ENCODE measurements at regions not wholly inside any gene's neighbourhood (a gene's known extent, or its start where the extent isn't known, plus 50 kb on each side); places are given as distances from the start of the nearest gene placed in this dataset.

DNA sequence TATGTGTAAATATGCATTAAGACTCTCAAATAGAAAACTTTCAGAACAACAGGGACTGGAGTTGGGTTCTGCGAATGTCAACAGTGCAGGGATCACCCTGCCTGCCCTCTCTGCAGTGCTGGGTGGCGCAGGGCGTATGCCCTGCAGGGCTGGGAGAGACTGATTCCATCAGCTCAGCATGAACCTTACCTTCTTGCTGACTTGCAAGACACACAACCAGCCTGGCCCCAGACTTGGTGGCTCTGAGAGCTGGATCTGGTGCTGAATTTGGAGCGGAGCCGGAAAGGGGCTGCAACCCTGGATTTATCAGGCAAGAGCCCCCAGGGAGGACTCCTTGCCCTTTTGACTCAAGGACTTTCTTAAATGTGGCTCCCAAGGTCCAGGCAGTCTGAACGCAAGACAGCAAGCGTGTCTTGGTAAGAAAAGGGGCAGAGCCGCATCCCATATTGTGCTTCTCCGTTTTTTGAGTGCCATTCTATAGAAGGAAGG, 376.0 kb upstream of the IRX2 start:
- intact Hi-C loops (cut with micrococcal nuclease; ENCODE audit: unreplicated experiment), result no loop called here
- in situ Hi-C loops (cut with HindIII; ENCODE audit: low pct_unique_long_range_greater_than_20kb, low sequenced_read_pairs), result no loop called here
- ATAC-seq (no peak), DNase-seq (ENCODE audit: low read depth, low spot score) (no peak)
- ChIA-PET CTCF (no interaction called here), POLR2A (no interaction called here)
- Histone ChIP-seq H3K4me3 (ENCODE audit: low read depth in 2 of 2, low read length in 2 of 2) (no peak overlapping the region), H3K27me3 (ENCODE audit: control insufficient read depth, insufficient read depth, low read length) (no peaks in the 10 kb centered on the region; the same call in 1 of the 2 replicates), H3K9me3 (ENCODE audit: control insufficient read depth, insufficient read depth, low read depth, low read length) (no peaks in the 10 kb centered on the region), H3K36me3 (ENCODE audit: control insufficient read depth, insufficient read depth, low read length) (no peaks in the 10 kb centered on the region), H3K27ac (ENCODE audit: low read length) (no peak overlapping the region), H3K4me1 (ENCODE audit: control insufficient read depth, insufficient read depth, low read length) (no peaks in the 10 kb centered on the region)
- BruUV-seq (replicated peaks), result no TSS peak
- no peak for TF ChIP-seq POLR2AphosphoS5 (IDR thresholded peaks at IDR 0.05; ENCODE audit: low read depth, low read length)
- TF ChIP-seq, protein P1, sequence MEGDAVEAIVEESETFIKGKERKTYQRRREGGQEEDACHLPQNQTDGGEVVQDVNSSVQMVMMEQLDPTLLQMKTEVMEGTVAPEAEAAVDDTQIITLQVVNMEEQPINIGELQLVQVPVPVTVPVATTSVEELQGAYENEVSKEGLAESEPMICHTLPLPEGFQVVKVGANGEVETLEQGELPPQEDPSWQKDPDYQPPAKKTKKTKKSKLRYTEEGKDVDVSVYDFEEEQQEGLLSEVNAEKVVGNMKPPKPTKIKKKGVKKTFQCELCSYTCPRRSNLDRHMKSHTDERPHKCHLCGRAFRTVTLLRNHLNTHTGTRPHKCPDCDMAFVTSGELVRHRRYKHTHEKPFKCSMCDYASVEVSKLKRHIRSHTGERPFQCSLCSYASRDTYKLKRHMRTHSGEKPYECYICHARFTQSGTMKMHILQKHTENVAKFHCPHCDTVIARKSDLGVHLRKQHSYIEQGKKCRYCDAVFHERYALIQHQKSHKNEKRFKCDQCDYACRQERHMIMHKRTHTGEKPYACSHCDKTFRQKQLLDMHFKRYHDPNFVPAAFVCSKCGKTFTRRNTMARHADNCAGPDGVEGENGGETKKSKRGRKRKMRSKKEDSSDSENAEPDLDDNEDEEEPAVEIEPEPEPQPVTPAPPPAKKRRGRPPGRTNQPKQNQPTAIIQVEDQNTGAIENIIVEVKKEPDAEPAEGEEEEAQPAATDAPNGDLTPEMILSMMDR (IDR thresholded peaks at IDR 0.05), result no peak
- TF ChIP-seq, protein P2, sequence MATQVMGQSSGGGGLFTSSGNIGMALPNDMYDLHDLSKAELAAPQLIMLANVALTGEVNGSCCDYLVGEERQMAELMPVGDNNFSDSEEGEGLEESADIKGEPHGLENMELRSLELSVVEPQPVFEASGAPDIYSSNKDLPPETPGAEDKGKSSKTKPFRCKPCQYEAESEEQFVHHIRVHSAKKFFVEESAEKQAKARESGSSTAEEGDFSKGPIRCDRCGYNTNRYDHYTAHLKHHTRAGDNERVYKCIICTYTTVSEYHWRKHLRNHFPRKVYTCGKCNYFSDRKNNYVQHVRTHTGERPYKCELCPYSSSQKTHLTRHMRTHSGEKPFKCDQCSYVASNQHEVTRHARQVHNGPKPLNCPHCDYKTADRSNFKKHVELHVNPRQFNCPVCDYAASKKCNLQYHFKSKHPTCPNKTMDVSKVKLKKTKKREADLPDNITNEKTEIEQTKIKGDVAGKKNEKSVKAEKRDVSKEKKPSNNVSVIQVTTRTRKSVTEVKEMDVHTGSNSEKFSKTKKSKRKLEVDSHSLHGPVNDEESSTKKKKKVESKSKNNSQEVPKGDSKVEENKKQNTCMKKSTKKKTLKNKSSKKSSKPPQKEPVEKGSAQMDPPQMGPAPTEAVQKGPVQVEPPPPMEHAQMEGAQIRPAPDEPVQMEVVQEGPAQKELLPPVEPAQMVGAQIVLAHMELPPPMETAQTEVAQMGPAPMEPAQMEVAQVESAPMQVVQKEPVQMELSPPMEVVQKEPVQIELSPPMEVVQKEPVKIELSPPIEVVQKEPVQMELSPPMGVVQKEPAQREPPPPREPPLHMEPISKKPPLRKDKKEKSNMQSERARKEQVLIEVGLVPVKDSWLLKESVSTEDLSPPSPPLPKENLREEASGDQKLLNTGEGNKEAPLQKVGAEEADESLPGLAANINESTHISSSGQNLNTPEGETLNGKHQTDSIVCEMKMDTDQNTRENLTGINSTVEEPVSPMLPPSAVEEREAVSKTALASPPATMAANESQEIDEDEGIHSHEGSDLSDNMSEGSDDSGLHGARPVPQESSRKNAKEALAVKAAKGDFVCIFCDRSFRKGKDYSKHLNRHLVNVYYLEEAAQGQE (IDR thresholded peaks at IDR 0.05; ENCODE audit: insufficient read depth in 1 of 2, low read depth in 2 of 2, low read length in 1 of 2), result no peak
- TF ChIP-seq TCF7L2 (IDR thresholded peaks at IDR 0.05; ENCODE audit: low read depth, low read length), result no peak
- TF ChIP-seq SIN3A (IDR thresholded peaks at IDR 0.05; ENCODE audit: borderline replicate concordance, insufficient read depth, low read depth, low read length), result no peak

DNA sequence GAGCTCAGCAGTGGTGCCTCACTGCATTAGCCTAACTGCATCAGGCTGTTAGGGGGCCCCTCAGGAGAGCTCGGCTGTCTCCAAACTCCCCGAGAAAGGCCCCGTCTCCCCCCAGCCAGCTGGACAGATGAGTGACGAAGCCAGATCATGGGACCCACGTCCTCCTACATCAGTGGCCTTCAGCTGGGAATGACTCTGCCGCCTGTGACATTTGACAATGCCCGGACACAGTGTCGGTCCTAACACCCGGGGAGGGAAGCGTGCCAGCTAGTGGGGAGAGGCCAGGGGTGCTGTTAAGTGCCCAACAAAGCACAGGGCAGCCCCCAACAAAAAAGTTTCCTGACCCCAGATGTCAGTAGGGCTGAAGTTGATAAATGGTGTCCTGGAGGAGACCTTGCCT, 375.2 kb upstream of the IRX2 start:
- Histone ChIP-seq H3K4me1 (ENCODE audit: control insufficient read depth, insufficient read depth, low read length) (no peaks in the 10 kb centered on the region), H3K4me3 (ENCODE audit: low read depth in 2 of 2, low read length in 2 of 2) (no peak overlapping the region), H3K36me3 (ENCODE audit: control insufficient read depth, insufficient read depth, low read length) (no peaks in the 10 kb centered on the region), H3K27me3 (ENCODE audit: control insufficient read depth, insufficient read depth, low read length) (no peaks in the 10 kb centered on the region; the same call in 1 of the 2 replicates), H3K9me3 (ENCODE audit: control insufficient read depth, insufficient read depth, low read depth, low read length) (no peaks in the 10 kb centered on the region), H3K27ac (ENCODE audit: low read length) (no peak overlapping the region)
- intact Hi-C loops (cut with micrococcal nuclease; ENCODE audit: unreplicated experiment), result no loop called here
- BruUV-seq (replicated peaks), result no TSS peak
- ChIA-PET POLR2A (no interaction called here), CTCF (interaction anchor here (0.6 kb wide), 1 partner anchor 224 kb away, joined by 15 read pairs; no protein-coding TSS in a partner anchor)
- ATAC-seq, result no peak
- TF ChIP-seq, protein P1 (IDR thresholded peaks at IDR 0.05), result no peak
- TF ChIP-seq POLR2AphosphoS5 (IDR thresholded peaks at IDR 0.05; ENCODE audit: low read depth, low read length), result no peak
- no peak for TF ChIP-seq TCF7L2 (IDR thresholded peaks at IDR 0.05; ENCODE audit: low read depth, low read length)
- TF ChIP-seq, protein P2 (IDR thresholded peaks at IDR 0.05; ENCODE audit: insufficient read depth in 1 of 2, low read depth in 2 of 2, low read length in 1 of 2), result no peak
- TF ChIP-seq SIN3A (IDR thresholded peaks at IDR 0.05; ENCODE audit: borderline replicate concordance, insufficient read depth, low read depth, low read length), result no peak
- no peak for DNase-seq (ENCODE audit: low read depth, low spot score)
- in situ Hi-C loops (cut with HindIII; ENCODE audit: low pct_unique_long_range_greater_than_20kb, low sequenced_read_pairs), result no loop called here

Measured in Panc1 (cell line).